ENCODE measurements at regions not wholly inside any gene's neighbourhood (a gene's known extent, or its start where the extent isn't known, plus 50 kb on each side); places are given as distances from the start of the nearest gene placed in this dataset.

GRCh38 chr10:57018452-57018851, 657.4 kb upstream of the ZWINT start:
- Histone ChIP-seq H3K9me3 (ENCODE audit: insufficient read depth, low read depth, low read length) (peaks cover 3% of the 10 kb centered on the region), H4K12ac (ENCODE audit: low read depth, low read length) (no peak overlapping the region), H3K4me3 (ENCODE audit: low read depth, low read length) (no peak overlapping the region), H3K27me3 (ENCODE audit: insufficient read depth, low read length) (no peaks in the 10 kb centered on the region), H3K4me2 (ENCODE audit: low read length) (no peak overlapping the region), H3K36me3 (ENCODE audit: control insufficient read depth in 1 of 2, insufficient read depth in 2 of 2, low read length in 2 of 2) (no peaks in the 10 kb centered on the region), H3K79me1 (ENCODE audit: low read length) (no peaks in the 10 kb centered on the region), H3K18ac (ENCODE audit: low read length) (no peak overlapping the region), H3K27ac (ENCODE audit: low read depth, low read length) (no peak overlapping the region), H3K79me2 (ENCODE audit: control insufficient read depth, insufficient read depth, low read length, poor library complexity) (no peaks in the 10 kb centered on the region), H3K4me1 (ENCODE audit: control insufficient read depth in 1 of 2, insufficient read depth in 2 of 2, low read length in 2 of 2) (no peaks in the 10 kb centered on the region), H2AFZ (ENCODE audit: insufficient read depth, low read length, poor library complexity) (no peak overlapping the region), H2BK120ac (ENCODE audit: insufficient read depth, low read length, poor library complexity) (no peak overlapping the region), H2BK5ac (ENCODE audit: low read depth, low read length, poor library complexity) (no peak overlapping the region), H2AK5ac (ENCODE audit: low read length) (no peak overlapping the region), H2BK12ac (ENCODE audit: low read length) (no peak overlapping the region), H3K23ac (ENCODE audit: low read length) (no peak overlapping the region), H3K9ac (ENCODE audit: low read length) (no peak overlapping the region), H4K8ac (ENCODE audit: low read depth, low read length) (no peak overlapping the region), H4K91ac (ENCODE audit: low read depth, low read length) (no peak overlapping the region), H3K14ac (ENCODE audit: low read length) (no peak overlapping the region), H3K4ac (ENCODE audit: low read depth, low read length) (no peak overlapping the region)
- no CpG with 5 or more reads among the region's 1 CpG for WGBS (ENCODE audit: extremely low coverage, insufficient coverage, insufficient read length)
- DNase-seq, result no peak

DNA sequence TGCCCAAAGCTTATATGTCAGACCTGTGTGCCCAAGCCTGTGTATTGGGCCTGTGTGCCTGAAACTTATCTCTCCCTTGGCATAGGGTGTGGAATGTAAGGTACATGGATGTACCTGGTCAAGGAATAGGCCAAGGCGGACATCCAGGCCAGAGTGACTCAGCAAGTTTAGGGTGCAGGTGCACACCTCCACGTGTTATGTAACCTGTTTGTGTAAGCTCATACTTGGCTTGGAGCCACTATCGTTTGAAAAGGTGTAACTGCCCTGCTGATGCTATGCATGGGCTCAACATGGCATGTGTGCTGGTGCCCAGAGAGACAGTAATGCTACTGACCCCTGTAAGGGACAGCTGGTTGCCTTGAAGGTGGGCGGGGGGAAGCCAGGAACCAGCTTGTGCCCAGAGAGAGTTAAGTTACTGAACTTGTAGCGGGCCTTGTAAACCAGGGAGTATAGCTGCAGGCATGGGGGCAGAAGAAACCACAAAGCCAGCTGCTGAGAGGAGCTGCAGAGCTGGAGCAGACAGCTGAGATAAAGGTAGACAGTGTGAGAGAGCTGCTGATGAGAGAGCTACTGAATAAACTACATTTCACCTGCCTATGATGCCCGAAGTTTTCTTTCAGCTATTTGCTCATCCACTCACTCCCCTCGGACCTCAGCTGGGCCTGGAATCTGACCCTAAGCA, 656.4 kb upstream of the ZWINT start:
- no peak overlapping the region for H3K14ac ChIP-seq (ENCODE audit: low read length)
- H3K27me3 ChIP-seq (ENCODE audit: insufficient read depth, low read length), result no peaks in the 10 kb centered on the region
- H3K79me2 ChIP-seq (ENCODE audit: control insufficient read depth, insufficient read depth, low read length, poor library complexity), result no peaks in the 10 kb centered on the region
- no peak for DNase-seq
- H3K4ac ChIP-seq (ENCODE audit: low read depth, low read length), result no peak overlapping the region
- H3K36me3 ChIP-seq (ENCODE audit: control insufficient read depth in 1 of 2, insufficient read depth in 2 of 2, low read length in 2 of 2), result no peaks in the 10 kb centered on the region
- H3K79me1 ChIP-seq (ENCODE audit: low read length), result no peaks in the 10 kb centered on the region
- no peak overlapping the region for H2AFZ ChIP-seq (ENCODE audit: insufficient read depth, low read length, poor library complexity)
- no peak overlapping the region for H4K91ac ChIP-seq (ENCODE audit: low read depth, low read length)
- no peak overlapping the region for H2BK12ac ChIP-seq (ENCODE audit: low read length)
- H3K23ac ChIP-seq (ENCODE audit: low read length), result no peak overlapping the region
- WGBS (ENCODE audit: extremely low coverage, insufficient coverage, insufficient read length), result no CpG with 5 or more reads among the region's 7 CpGs
- H2AK5ac ChIP-seq (ENCODE audit: low read length), result no peak overlapping the region
- H2BK5ac ChIP-seq (ENCODE audit: low read depth, low read length, poor library complexity), result no peak overlapping the region
- H3K18ac ChIP-seq (ENCODE audit: low read length), result no peak overlapping the region
- H3K4me1 ChIP-seq (ENCODE audit: control insufficient read depth in 1 of 2, insufficient read depth in 2 of 2, low read length in 2 of 2), result no peaks in the 10 kb centered on the region
- H3K4me3 ChIP-seq (ENCODE audit: low read depth, low read length), result no peak overlapping the region
- H3K4me2 ChIP-seq (ENCODE audit: low read length), result no peak overlapping the region
- no peak overlapping the region for H2BK120ac ChIP-seq (ENCODE audit: insufficient read depth, low read length, poor library complexity)
- H3K27ac ChIP-seq (ENCODE audit: low read depth, low read length), result no peak overlapping the region
- no peak overlapping the region for H3K9ac ChIP-seq (ENCODE audit: low read length)
- H4K12ac ChIP-seq (ENCODE audit: low read depth, low read length), result no peak overlapping the region
- H4K8ac ChIP-seq (ENCODE audit: low read depth, low read length), result no peak overlapping the region
- peaks cover 3% of the 10 kb centered on the region for H3K9me3 ChIP-seq (ENCODE audit: insufficient read depth, low read depth, low read length)

GRCh38 chr10:57015595-57016318, 654.7 kb upstream of the ZWINT start:
- Histone ChIP-seq H3K79me2 (ENCODE audit: control insufficient read depth, insufficient read depth, low read length, poor library complexity) (no peaks in the 10 kb centered on the region), H2BK12ac (ENCODE audit: low read length) (no peak overlapping the region), H3K27me3 (ENCODE audit: insufficient read depth, low read length) (no peaks in the 10 kb centered on the region), H4K8ac (ENCODE audit: low read depth, low read length) (no peak overlapping the region), H3K4me2 (ENCODE audit: low read length) (no peak overlapping the region), H3K4me3 (ENCODE audit: low read depth, low read length) (no peak overlapping the region), H4K12ac (ENCODE audit: low read depth, low read length) (no peak overlapping the region), H3K4ac (ENCODE audit: low read depth, low read length) (no peak overlapping the region), H3K23ac (ENCODE audit: low read length) (no peak overlapping the region), H2AFZ (ENCODE audit: insufficient read depth, low read length, poor library complexity) (no peak overlapping the region), H3K9me3 (ENCODE audit: insufficient read depth, low read depth, low read length) (peaks cover 3% of the 10 kb centered on the region), H3K9ac (ENCODE audit: low read length) (no peak overlapping the region), H3K4me1 (ENCODE audit: control insufficient read depth in 1 of 2, insufficient read depth in 2 of 2, low read length in 2 of 2) (no peaks in the 10 kb centered on the region), H2BK120ac (ENCODE audit: insufficient read depth, low read length, poor library complexity) (no peak overlapping the region), H3K27ac (ENCODE audit: low read depth, low read length) (no peak overlapping the region), H3K36me3 (ENCODE audit: control insufficient read depth in 1 of 2, insufficient read depth in 2 of 2, low read length in 2 of 2) (no peaks in the 10 kb centered on the region), H4K91ac (ENCODE audit: low read depth, low read length) (no peak overlapping the region), H3K79me1 (ENCODE audit: low read length) (no peaks in the 10 kb centered on the region), H3K18ac (ENCODE audit: low read length) (no peak overlapping the region), H2AK5ac (ENCODE audit: low read length) (no peak overlapping the region), H2BK5ac (ENCODE audit: low read depth, low read length, poor library complexity) (no peak overlapping the region), H3K14ac (ENCODE audit: low read length) (no peak overlapping the region)
- no peak for DNase-seq
- WGBS (ENCODE audit: extremely low coverage, insufficient coverage, insufficient read length), result no CpG with 5 or more reads among the region's 13 CpGs

DNA sequence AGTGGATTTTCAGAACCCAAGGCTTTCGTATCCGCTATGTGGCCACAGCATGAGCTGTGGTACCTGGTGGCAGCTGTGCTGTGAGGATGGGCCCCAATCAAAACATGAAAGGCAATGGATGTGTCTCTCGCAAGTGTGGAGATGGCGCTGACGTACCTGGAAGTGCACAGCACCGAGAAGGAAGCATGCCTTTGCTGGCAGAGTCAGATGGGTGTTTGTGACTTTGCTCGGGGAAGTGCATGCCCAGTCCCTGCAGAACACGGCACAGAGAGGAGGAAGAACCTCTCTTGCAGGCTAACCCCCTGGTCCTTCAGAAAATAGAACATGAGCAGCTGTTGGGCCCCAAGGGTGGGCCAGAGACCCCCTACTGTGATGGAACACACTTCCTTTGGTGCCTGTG, 654.1 kb upstream of the ZWINT start:
- H2BK120ac ChIP-seq (ENCODE audit: insufficient read depth, low read length, poor library complexity), result no peak overlapping the region
- H2AFZ ChIP-seq (ENCODE audit: insufficient read depth, low read length, poor library complexity), result no peak overlapping the region
- no peak overlapping the region for H3K14ac ChIP-seq (ENCODE audit: low read length)
- no peak overlapping the region for H2BK12ac ChIP-seq (ENCODE audit: low read length)
- H3K4me1 ChIP-seq (ENCODE audit: control insufficient read depth in 1 of 2, insufficient read depth in 2 of 2, low read length in 2 of 2), result no peaks in the 10 kb centered on the region
- H4K91ac ChIP-seq (ENCODE audit: low read depth, low read length), result no peak overlapping the region
- no peak overlapping the region for H3K23ac ChIP-seq (ENCODE audit: low read length)
- no peak overlapping the region for H2BK5ac ChIP-seq (ENCODE audit: low read depth, low read length, poor library complexity)
- H3K18ac ChIP-seq (ENCODE audit: low read length), result no peak overlapping the region
- DNase-seq, result no peak
- no peak overlapping the region for H4K8ac ChIP-seq (ENCODE audit: low read depth, low read length)
- no peak overlapping the region for H4K12ac ChIP-seq (ENCODE audit: low read depth, low read length)
- H3K4me3 ChIP-seq (ENCODE audit: low read depth, low read length), result no peak overlapping the region
- H3K4ac ChIP-seq (ENCODE audit: low read depth, low read length), result no peak overlapping the region
- H3K9me3 ChIP-seq (ENCODE audit: insufficient read depth, low read depth, low read length), result peaks cover 3% of the 10 kb centered on the region
- no peak overlapping the region for H3K9ac ChIP-seq (ENCODE audit: low read length)
- WGBS (ENCODE audit: extremely low coverage, insufficient coverage, insufficient read length), result no CpG with 5 or more reads among the region's 8 CpGs
- no peak overlapping the region for H3K4me2 ChIP-seq (ENCODE audit: low read length)
- H3K27ac ChIP-seq (ENCODE audit: low read depth, low read length), result no peak overlapping the region
- H3K27me3 ChIP-seq (ENCODE audit: insufficient read depth, low read length), result no peaks in the 10 kb centered on the region
- H2AK5ac ChIP-seq (ENCODE audit: low read length), result no peak overlapping the region
- H3K36me3 ChIP-seq (ENCODE audit: control insufficient read depth in 1 of 2, insufficient read depth in 2 of 2, low read length in 2 of 2), result no peaks in the 10 kb centered on the region
- no peaks in the 10 kb centered on the region for H3K79me1 ChIP-seq (ENCODE audit: low read length)
- no peaks in the 10 kb centered on the region for H3K79me2 ChIP-seq (ENCODE audit: control insufficient read depth, insufficient read depth, low read length, poor library complexity)

Data from trophoblast cell (in vitro differentiated cells and primary cell).